LNCaP clone FGC (cell line): ENCODE measurements at regions not wholly inside any gene's neighbourhood (a gene's known extent, or its start where the extent isn't known, plus 50 kb on each side); places are given as distances from the start of the nearest gene placed in this dataset.

Experiments
- DNase-seq: peaks from one replicate; pipeline ENCODE4 v3.0.0-alpha.2; 2011; ENCODE audit warnings: low read depth
- H3K4me3 ChIP-seq: 2 replicates; pipeline ENCODE4 v1.5.1; 2011; ENCODE audit warnings: mild to moderate bottlenecking, low read depth, low read length, control low read depth
- TF ChIP-seq, protein P1 (sequence below): IDR thresholded peaks from 2 replicates; pipeline ENCODE4 v1.5.1; 2012; ENCODE audit warnings: mild to moderate bottlenecking; ENCODE audit not compliant: control insufficient read depth, insufficient read depth; ENCODE audit errors: extremely low read depth

DNA sequence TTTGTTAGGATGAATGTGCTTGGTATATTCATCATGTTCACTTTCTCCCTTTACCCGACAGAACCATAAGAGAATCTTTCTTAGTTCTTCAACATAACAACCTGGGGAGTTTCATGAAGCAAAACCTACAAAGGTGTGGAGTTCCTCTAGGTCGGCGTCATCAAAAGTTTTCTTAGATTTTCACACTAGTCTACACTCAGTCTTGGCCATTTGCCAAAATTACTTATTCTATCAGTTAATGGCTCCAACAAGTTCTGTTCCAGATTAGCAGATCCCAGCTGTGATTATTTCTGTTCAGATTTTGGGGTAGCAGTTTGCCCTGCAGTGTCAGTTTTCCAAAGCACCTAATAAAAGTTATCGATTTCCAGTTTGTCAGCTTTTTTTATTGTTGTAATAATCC lies 935.8 kb upstream of the RAG2 start:
- DNase-seq = no peak
- no peak overlapping the region for H3K4me3 ChIP-seq
- TF ChIP-seq, protein P1, sequence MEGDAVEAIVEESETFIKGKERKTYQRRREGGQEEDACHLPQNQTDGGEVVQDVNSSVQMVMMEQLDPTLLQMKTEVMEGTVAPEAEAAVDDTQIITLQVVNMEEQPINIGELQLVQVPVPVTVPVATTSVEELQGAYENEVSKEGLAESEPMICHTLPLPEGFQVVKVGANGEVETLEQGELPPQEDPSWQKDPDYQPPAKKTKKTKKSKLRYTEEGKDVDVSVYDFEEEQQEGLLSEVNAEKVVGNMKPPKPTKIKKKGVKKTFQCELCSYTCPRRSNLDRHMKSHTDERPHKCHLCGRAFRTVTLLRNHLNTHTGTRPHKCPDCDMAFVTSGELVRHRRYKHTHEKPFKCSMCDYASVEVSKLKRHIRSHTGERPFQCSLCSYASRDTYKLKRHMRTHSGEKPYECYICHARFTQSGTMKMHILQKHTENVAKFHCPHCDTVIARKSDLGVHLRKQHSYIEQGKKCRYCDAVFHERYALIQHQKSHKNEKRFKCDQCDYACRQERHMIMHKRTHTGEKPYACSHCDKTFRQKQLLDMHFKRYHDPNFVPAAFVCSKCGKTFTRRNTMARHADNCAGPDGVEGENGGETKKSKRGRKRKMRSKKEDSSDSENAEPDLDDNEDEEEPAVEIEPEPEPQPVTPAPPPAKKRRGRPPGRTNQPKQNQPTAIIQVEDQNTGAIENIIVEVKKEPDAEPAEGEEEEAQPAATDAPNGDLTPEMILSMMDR = no peak

DNA sequence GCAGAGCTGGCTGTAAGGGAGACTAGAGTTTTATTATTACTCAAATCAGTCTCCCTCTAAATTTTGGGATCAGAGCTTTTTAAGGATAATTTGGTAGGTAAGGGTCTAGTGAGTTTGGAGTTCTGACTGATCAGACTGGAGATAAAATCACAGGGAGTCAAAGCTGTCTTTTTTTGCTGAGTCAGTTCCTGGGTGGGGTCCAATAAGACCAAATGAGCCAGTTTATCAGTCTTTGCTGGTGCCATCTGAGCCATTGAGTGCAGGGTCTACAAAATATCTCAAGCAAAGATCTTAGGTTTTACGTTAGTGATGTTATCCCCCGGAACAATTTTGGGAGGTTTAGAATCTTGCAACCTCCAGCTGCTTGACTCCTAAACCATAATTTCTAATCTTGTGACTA lies 935.1 kb upstream of the RAG2 start:
- H3K4me3 ChIP-seq = no peak overlapping the region
- no peak for DNase-seq
- TF ChIP-seq, protein P1 = no peak

DNA sequence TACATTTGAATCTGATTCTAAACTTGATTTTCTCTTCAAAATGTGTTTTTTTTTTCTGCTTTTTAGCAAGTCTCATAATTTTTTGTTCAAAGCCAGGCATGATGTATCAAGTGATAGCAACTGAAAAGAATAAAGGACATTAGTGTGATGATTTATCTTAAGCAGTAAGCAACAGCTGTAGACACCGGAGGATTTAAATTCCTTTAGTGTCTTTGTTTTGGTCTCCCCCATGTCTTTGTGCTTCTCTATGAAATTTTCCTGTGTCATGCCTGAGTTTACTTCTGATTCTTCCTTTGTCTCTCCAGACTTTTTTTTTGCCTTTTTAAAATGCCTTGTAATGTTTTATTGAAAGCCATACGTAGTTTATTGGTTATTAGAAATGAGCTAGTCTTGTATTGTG lies 934.2 kb upstream of the RAG2 start:
- TF ChIP-seq, protein P1 = no peak
- no peak for DNase-seq
- H3K4me3 ChIP-seq = no peak overlapping the region

DNA sequence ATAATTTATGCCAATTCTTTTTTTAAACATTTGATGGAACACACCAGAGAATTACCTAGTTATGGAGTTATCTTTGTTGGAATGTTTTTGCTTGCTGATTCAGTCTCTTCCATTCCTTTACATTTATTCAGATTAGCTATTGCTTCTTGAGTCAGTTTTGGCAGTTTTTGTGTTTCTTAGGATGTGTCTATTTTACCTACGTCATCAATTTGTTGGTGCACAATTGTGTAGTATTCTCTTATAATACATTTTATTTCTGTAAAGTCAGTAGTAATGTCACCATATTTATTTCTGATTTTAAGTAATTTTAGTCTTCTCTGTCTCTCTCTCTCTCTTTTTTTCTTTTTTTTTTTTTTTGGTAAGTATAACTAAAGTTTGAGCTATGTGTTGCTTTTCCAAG lies 929.5 kb upstream of the RAG2 start:
- H3K4me3 ChIP-seq = no peak overlapping the region
- no peak for DNase-seq
- TF ChIP-seq, protein P1 = no peak

DNA sequence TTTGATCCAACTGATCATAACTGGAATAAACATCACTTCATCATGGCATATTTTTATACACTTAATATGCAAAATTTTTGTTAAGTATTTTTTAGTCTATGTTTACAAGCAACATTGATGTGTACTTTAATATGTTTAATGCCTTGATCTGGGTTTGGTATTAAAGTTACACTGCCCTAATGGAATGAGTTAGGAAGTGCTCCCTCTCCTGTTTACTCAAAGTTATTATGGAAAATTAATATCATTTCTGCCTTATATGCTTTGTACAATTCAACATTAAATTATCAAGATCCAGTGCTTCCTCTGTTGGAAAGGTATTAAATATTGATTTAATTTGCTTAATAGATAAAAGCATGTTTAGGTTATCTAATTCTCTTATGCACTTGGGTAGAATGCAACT lies 927.3 kb upstream of the RAG2 start:
- H3K4me3 ChIP-seq = no peak overlapping the region
- DNase-seq = no peak
- TF ChIP-seq, protein P1 = 0 out of 2 replicates have a peak, but pooled peaks have one; percentile 15

DNA sequence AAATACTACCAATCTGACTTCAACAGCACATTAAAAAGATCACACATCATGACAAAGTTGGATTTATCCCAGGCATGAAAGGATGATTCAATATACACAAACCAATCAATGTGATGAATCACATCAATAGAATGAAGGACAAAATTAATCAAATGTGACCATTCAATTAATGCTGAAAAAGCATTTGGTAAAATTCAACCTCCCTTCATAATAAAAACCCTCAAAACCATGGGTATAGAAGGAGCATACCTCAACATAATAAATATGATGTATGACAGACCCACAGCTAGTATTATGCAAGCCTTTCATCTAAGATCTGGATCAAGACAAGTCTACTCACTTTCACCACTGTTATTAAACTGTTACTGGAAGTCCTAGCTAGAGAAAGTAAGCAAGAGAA lies 921.7 kb upstream of the RAG2 start:
- H3K4me3 ChIP-seq = no peak overlapping the region
- DNase-seq = no peak
- TF ChIP-seq, protein P1 = no peak

DNA sequence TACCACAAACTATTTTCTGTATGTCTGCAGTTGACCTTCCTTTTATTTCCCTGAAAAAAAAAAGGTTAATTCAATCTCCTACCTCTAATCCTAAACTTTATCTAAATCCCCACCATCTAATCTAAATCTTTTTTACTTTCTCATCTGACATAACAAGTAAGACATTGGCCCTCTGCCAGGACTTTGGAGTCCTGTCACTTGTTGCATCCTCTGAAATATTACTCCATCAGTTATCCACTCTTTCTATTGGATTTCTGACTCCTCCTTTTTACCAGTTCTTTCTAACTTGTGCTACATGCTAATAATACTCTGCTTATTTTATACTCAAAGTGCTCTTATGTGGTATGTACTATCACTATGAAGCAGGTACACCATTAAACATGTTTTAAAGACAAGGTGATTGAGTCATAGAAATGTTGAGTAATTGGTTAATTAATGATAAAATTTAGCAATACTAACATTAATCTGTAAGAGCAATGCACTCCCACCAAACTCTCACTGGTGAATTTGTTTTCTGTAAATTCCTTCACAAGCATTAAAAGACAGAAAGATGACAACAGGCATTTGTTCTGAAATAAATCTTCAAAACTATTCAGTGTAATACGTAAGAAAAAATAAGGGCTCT lies 914.2 kb upstream of the RAG2 start:
- no peak overlapping the region for H3K4me3 ChIP-seq
- no peak for DNase-seq
- TF ChIP-seq, protein P1 = no peak
